ENCODE measurements at regions not wholly inside any gene's neighbourhood (a gene's known extent, or its start where the extent isn't known, plus 50 kb on each side); places are given as distances from the start of the nearest gene placed in this dataset.
A peak's percentile ranks its signal among the peaks of the same experiment; 100 is the strongest.
"Not testable (repeated sequence)": the region's sequence is repeated elsewhere in the genome, so short reads cannot be mapped to it uniquely, and the experiment has no call there.

- DNase-seq (ENCODE audit: low spot score) = no peak
Observed at GRCh38 chr11:69905611-69906452, 86.6 kb upstream of the FGF3 start.

- DNase-seq (ENCODE audit: low spot score) = no peak
Observed at GRCh38 chr11:69906453-69906907, 87.3 kb upstream of the FGF3 start.

GRCh38 chr11:69907611-69908010 lies 88.4 kb upstream of the FGF3 start:
- DNase-seq (ENCODE audit: low spot score) = no peak

GRCh38 chr11:69908511-69909220 lies 89.5 kb upstream of the FGF3 start:
- DNase-seq (ENCODE audit: low spot score) = no peak

- DNase-seq (ENCODE audit: low spot score) = no peak
Observed at GRCh38 chr11:69909561-69910518, 90.6 kb upstream of the FGF3 start.

- DNase-seq (ENCODE audit: low spot score) = no peak
Observed at GRCh38 chr11:69910519-69911309, 91.5 kb upstream of the FGF3 start.

GRCh38 chr11:69911310-69912160 lies 92.3 kb upstream of the FGF3 start:
- no peak for DNase-seq (ENCODE audit: low spot score)

- DNase-seq (ENCODE audit: low spot score) = no peak
Observed at GRCh38 chr11:69912161-69912910, 93.1 kb upstream of the FGF3 start.

GRCh38 chr11:69912911-69913451 lies 93.8 kb upstream of the FGF3 start:
- DNase-seq (ENCODE audit: low spot score) = no peak

- DNase-seq (ENCODE audit: low spot score) = no peak
Observed at GRCh38 chr11:69913591-69914285, 94.5 kb upstream of the FGF3 start.

GRCh38 chr11:69914286-69915150 lies 95.3 kb upstream of the FGF3 start:
- no peak for DNase-seq (ENCODE audit: low spot score)

- DNase-seq (ENCODE audit: low spot score) = no peak
Observed at GRCh38 chr11:69915151-69915500, 95.9 kb upstream of the FGF3 start.

- DNase-seq (ENCODE audit: low spot score) = peak; percentile 16
Observed at GRCh38 chr11:69915501-69916250, 96.5 kb upstream of the FGF3 start.

- DNase-seq (ENCODE audit: low spot score) = not testable (repeated sequence)
Observed at GRCh38 chr11:69916251-69916649, 97.0 kb upstream of the FGF3 start.

- no peak for DNase-seq (ENCODE audit: low spot score)
Observed at GRCh38 chr11:69916806-69917387, 97.7 kb upstream of the FGF3 start.

- no peak for DNase-seq (ENCODE audit: low spot score)
Observed at GRCh38 chr11:69917529-69917928, 98.3 kb upstream of the FGF3 start.

Data from putamen (tissue), 1 donor.